Activated T-helper 17 cell treated with anti-CD3 and anti-CD28 coated beads, Interleukin-2, amount 50 U/mL, for 72 hours (primary cell): ENCODE measurements at regions not wholly inside any gene's neighbourhood (a gene's known extent, or its start where the extent isn't known, plus 50 kb on each side); places are given as distances from the start of the nearest gene placed in this dataset.
"Not testable (repeated sequence)": the region's sequence is repeated elsewhere in the genome, so short reads cannot be mapped to it uniquely, and the experiment has no call there.

Experiments
- ATAC-seq: fragments of 150-1000 bp; cut with Tn5 transposase; replicated peaks from 2 replicates; pipeline ENCODE4 v1.10.0; 2021; ENCODE audit warnings: mild to moderate bottlenecking, moderate library complexity
- H3K27ac Mint-ChIP-seq: one replicate; pipeline ENCODE4 v1.8.0; 2022; ENCODE audit warnings: mixed read lengths
- H3K27me3 Mint-ChIP-seq: one replicate; pipeline ENCODE4 v1.8.0; 2022; ENCODE audit warnings: mixed read lengths
- H3K36me3 Mint-ChIP-seq: one replicate; pipeline ENCODE4 v1.8.0; 2022; ENCODE audit warnings: low read depth, mild to moderate bottlenecking, mixed read lengths
- H3K4me1 Mint-ChIP-seq: one replicate; pipeline ENCODE4 v1.8.0; 2022; ENCODE audit warnings: mixed read lengths
- H3K4me3 Mint-ChIP-seq: one replicate; pipeline ENCODE4 v1.8.0; 2022; ENCODE audit warnings: mild to moderate bottlenecking, mixed read lengths
- H3K9me3 Mint-ChIP-seq: one replicate; pipeline ENCODE4 v1.8.0; 2022; ENCODE audit warnings: mixed read lengths

- ATAC-seq: peak; percentile 54
- Mint-ChIP-seq H3K9me3 (peaks cover 3% of the 10 kb centered on the region), H3K27ac (no peak overlapping the region), H3K27me3 (no peaks in the 10 kb centered on the region), H3K4me1 (no peaks in the 10 kb centered on the region), H3K4me3 (no peak overlapping the region), H3K36me3 (no peaks in the 10 kb centered on the region)
Observed at GRCh38 chr5:163916376-163916775, 411.0 kb downstream of the MAT2B start.

- peaks cover 3% of the 10 kb centered on the region for H3K9me3 Mint-ChIP-seq
- no peaks in the 10 kb centered on the region for H3K4me1 Mint-ChIP-seq
- no peak for ATAC-seq
- no peak overlapping the region for H3K4me3 Mint-ChIP-seq
- no peaks in the 10 kb centered on the region for H3K36me3 Mint-ChIP-seq
- H3K27me3 Mint-ChIP-seq: no peaks in the 10 kb centered on the region
- H3K27ac Mint-ChIP-seq: no peak overlapping the region
Observed at GRCh38 chr5:163916861-163917260, 411.4 kb downstream of the MAT2B start.

GRCh38 chr5:163917747-163918146, 412.3 kb downstream of the MAT2B start:
- Mint-ChIP-seq H3K4me3 (no peak overlapping the region), H3K27me3 (no peaks in the 10 kb centered on the region)
- peak; percentile 31 for ATAC-seq

GRCh38 chr5:163934990-163935389, 429.6 kb downstream of the MAT2B start:
- not testable (repeated sequence) for H3K9me3 Mint-ChIP-seq, H3K4me3 Mint-ChIP-seq

More at GRCh38 chr5:163917747-163918146, 412.3 kb downstream of the MAT2B start:
- no peak overlapping the region for H3K27ac Mint-ChIP-seq
- peaks cover 3% of the 10 kb centered on the region for H3K9me3 Mint-ChIP-seq
- H3K36me3 Mint-ChIP-seq: no peaks in the 10 kb centered on the region
- no peaks in the 10 kb centered on the region for H3K4me1 Mint-ChIP-seq

GRCh38 chr5:163938595-163938994, 433.2 kb downstream of the MAT2B start:
- Mint-ChIP-seq H3K9me3 (peaks cover 8% of the 10 kb centered on the region), H3K27me3 (no peaks in the 10 kb centered on the region), H3K27ac (no peak overlapping the region), H3K36me3 (no peaks in the 10 kb centered on the region), H3K4me1 (no peaks in the 10 kb centered on the region), H3K4me3 (no peak overlapping the region)
- ATAC-seq: no peak

More at GRCh38 chr5:163934990-163935389, 429.6 kb downstream of the MAT2B start:
- H3K27ac Mint-ChIP-seq, H3K4me1 Mint-ChIP-seq, H3K27me3 Mint-ChIP-seq, H3K36me3 Mint-ChIP-seq, ATAC-seq: not testable (repeated sequence)

GRCh38 chr5:163941079-163941478, 435.7 kb downstream of the MAT2B start:
- no peaks in the 10 kb centered on the region for H3K36me3 Mint-ChIP-seq

GRCh38 chr5:163943546-163943945, 438.1 kb downstream of the MAT2B start:
- ATAC-seq: no peak
- Mint-ChIP-seq H3K4me3 (no peak overlapping the region), H3K27ac (no peak overlapping the region), H3K27me3 (no peaks in the 10 kb centered on the region), H3K4me1 (no peaks in the 10 kb centered on the region), H3K36me3 (no peaks in the 10 kb centered on the region), H3K9me3 (no peaks in the 10 kb centered on the region)

More at GRCh38 chr5:163941079-163941478, 435.7 kb downstream of the MAT2B start:
- Mint-ChIP-seq H3K27ac (no peak overlapping the region), H3K4me3 (no peak overlapping the region), H3K27me3 (no peaks in the 10 kb centered on the region), H3K4me1 (no peaks in the 10 kb centered on the region), H3K9me3 (no peaks in the 10 kb centered on the region)
- ATAC-seq: no peak

GRCh38 chr5:163944738-163945137, 439.3 kb downstream of the MAT2B start:
- no peak for ATAC-seq
- Mint-ChIP-seq H3K4me3 (no peak overlapping the region), H3K9me3 (no peaks in the 10 kb centered on the region), H3K4me1 (no peaks in the 10 kb centered on the region), H3K27me3 (no peaks in the 10 kb centered on the region), H3K36me3 (no peaks in the 10 kb centered on the region), H3K27ac (no peak overlapping the region)

GRCh38 chr5:163947848-163948666, 442.6 kb downstream of the MAT2B start:
- no peaks in the 10 kb centered on the region for H3K9me3 Mint-ChIP-seq
- no peak overlapping the region for H3K27ac Mint-ChIP-seq
- no peaks in the 10 kb centered on the region for H3K27me3 Mint-ChIP-seq
- no peaks in the 10 kb centered on the region for H3K36me3 Mint-ChIP-seq
- H3K4me3 Mint-ChIP-seq: no peak overlapping the region
- no peak for ATAC-seq
- H3K4me1 Mint-ChIP-seq: no peaks in the 10 kb centered on the region

GRCh38 chr5:163950248-163950647, 444.8 kb downstream of the MAT2B start:
- H3K27ac Mint-ChIP-seq: no peak overlapping the region
- no peak for ATAC-seq
- no peaks in the 10 kb centered on the region for H3K4me1 Mint-ChIP-seq
- no peak overlapping the region for H3K4me3 Mint-ChIP-seq
- H3K27me3 Mint-ChIP-seq: no peaks in the 10 kb centered on the region
- no peaks in the 10 kb centered on the region for H3K9me3 Mint-ChIP-seq
- no peaks in the 10 kb centered on the region for H3K36me3 Mint-ChIP-seq

GRCh38 chr5:163951069-163951468, 445.6 kb downstream of the MAT2B start:
- Mint-ChIP-seq H3K4me1 (no peaks in the 10 kb centered on the region), H3K4me3 (no peak overlapping the region), H3K9me3 (no peaks in the 10 kb centered on the region), H3K36me3 (no peaks in the 10 kb centered on the region), H3K27me3 (no peaks in the 10 kb centered on the region), H3K27ac (no peak overlapping the region)
- no peak for ATAC-seq

GRCh38 chr5:163953901-163954300, 448.5 kb downstream of the MAT2B start:
- Mint-ChIP-seq H3K27me3 (no peaks in the 10 kb centered on the region), H3K36me3 (no peaks in the 10 kb centered on the region), H3K27ac (no peak overlapping the region), H3K4me1 (no peaks in the 10 kb centered on the region), H3K4me3 (no peak overlapping the region), H3K9me3 (peaks cover 4% of the 10 kb centered on the region)
- no peak for ATAC-seq

GRCh38 chr5:163961230-163961629, 455.8 kb downstream of the MAT2B start:
- H3K27ac Mint-ChIP-seq, ATAC-seq, H3K4me1 Mint-ChIP-seq: not testable (repeated sequence)

GRCh38 chr5:163963881-163964280, 458.5 kb downstream of the MAT2B start:
- H3K4me3 Mint-ChIP-seq: no peak overlapping the region
- H3K4me1 Mint-ChIP-seq: no peaks in the 10 kb centered on the region
- H3K9me3 Mint-ChIP-seq: peaks cover 4% of the 10 kb centered on the region
- no peak overlapping the region for H3K27ac Mint-ChIP-seq
- no peaks in the 10 kb centered on the region for H3K36me3 Mint-ChIP-seq
- ATAC-seq: no peak
- H3K27me3 Mint-ChIP-seq: no peaks in the 10 kb centered on the region

More at GRCh38 chr5:163961230-163961629, 455.8 kb downstream of the MAT2B start:
- not testable (repeated sequence) for H3K27me3 Mint-ChIP-seq, H3K4me3 Mint-ChIP-seq, H3K9me3 Mint-ChIP-seq, H3K36me3 Mint-ChIP-seq

- no peak for ATAC-seq
- H3K27ac Mint-ChIP-seq: no peak overlapping the region
Observed at GRCh38 chr5:163964671-163965070, 459.3 kb downstream of the MAT2B start.

More at GRCh38 chr5:163964671-163965070, 459.3 kb downstream of the MAT2B start:
- Mint-ChIP-seq H3K4me3 (no peak overlapping the region), H3K9me3 (peaks cover 4% of the 10 kb centered on the region), H3K36me3 (no peaks in the 10 kb centered on the region), H3K4me1 (no peaks in the 10 kb centered on the region), H3K27me3 (no peaks in the 10 kb centered on the region)
